Umbilical cord (tissue), 1 donor: ENCODE measurements at regions not wholly inside any gene's neighbourhood (a gene's known extent, or its start where the extent isn't known, plus 50 kb on each side); places are given as distances from the start of the nearest gene placed in this dataset.
"Not testable (repeated sequence)": the region's sequence is repeated elsewhere in the genome, so short reads cannot be mapped to it uniquely, and the experiment has no call there.

Source experiments
- DNase-seq: peaks from one replicate; pipeline ENCODE4 v3.0.0-alpha.2; 2015; ENCODE audit warnings: low spot score

DNA sequence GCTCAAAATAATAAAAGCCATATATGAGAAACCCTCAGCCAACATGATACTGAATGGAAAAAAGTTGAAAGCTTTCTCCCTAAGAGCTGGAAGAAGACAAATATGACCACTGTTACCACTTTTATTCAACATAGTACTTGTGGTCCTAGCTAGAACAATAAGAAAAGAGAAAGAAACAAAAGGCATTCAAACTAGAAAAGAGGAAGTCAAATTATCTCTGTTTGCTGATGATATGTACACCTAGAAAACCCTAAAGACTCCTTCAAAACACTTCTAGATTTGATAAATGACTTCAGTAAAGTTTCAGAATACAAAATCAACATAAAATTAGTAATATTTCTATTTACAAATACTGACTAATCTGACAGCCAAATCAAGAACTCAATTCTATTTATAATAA is 328.8 kb upstream of the GCFC2 start:
- no peak for DNase-seq

DNA sequence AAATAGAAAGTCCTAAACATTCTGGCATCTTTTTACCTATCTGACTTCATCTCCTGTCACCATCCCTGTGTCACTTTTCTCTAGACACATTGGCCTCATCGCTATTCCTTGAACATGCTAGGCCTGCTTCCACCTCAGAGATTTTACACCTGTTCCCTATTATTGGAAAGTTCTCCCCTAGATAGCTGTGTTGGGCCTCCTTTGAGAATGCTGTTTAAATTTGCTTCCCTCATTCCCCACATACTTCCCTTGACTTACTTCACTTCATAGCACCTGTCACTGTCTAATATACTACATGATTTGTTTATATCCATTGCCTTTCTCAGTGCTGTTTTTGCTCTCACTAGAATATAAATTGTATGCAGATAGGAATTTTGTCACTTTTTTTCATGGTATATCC is 317.0 kb upstream of the GCFC2 start:
- DNase-seq = no peak

DNA sequence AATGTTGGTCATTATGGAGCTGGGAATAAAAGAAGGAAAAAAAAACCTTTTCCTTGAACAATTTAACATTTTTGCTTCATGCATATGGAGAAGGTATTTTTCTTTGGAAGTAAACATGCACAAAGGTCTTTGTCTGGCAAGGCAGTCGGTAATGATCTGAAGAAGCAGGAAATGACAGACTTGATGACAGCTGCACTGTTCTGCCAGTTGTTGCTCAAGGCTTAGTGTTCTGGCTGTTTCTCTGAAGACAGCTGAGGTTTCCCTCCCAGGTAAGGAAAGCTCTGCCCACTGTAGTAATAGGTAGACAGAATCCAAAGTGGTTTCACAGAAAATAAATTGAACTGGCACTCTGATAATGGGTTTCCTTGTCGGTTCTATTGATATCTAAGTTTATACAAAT is 308.4 kb upstream of the GCFC2 start:
- DNase-seq = no peak

DNA sequence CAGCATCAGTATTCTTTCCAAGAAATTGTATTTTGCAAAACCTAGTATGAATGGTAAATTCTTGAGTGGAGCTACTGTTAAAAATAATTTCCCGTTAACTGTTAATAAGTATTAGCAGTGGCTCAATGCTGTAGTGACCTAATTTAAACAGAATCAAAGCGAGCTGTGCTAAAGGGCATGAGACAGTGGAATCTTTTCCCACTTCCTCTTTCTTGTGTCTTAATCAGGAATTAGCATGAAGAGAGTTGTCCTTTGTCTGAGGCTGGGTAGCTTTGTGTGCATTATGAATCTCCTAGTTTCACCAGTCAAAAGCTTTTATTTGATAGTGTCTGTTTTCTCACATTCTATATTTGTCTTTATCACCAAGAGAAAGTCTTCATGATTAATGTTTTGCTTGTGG is 298.8 kb upstream of the GCFC2 start:
- no peak for DNase-seq

DNA sequence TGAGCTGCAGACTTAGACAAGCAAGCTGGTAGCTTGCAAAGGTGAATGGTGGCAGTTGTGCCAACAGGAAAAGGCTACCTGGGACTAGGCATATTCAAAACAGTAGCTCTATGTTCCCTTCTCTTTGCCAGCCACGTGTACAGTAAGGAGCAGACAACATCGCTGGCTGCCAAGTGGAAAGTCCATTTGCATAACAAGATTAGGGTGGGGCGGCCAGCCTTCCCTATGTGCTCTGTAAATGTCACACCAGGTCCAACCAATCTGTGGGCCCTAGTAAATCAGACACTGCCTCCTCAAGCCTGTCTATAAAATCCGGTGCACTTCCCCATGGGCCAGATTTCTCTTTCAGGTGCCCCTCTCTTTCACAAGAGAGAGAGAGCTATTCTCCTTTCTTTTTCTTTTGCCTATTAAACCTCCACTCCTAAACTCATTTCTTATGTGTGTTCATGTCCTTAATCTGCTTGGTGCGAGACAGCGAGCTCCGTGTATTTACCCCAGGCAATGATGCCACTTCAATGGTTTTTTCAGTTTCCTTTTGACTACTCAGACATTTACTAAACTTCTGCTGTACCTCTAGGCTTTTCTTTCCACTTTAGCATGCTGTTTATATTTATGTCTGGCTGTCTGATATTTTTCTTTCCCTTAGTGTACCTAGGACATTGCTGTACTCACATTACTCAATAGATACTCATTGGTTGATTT is 297.4 kb upstream of the GCFC2 start:
- DNase-seq = no peak

DNA sequence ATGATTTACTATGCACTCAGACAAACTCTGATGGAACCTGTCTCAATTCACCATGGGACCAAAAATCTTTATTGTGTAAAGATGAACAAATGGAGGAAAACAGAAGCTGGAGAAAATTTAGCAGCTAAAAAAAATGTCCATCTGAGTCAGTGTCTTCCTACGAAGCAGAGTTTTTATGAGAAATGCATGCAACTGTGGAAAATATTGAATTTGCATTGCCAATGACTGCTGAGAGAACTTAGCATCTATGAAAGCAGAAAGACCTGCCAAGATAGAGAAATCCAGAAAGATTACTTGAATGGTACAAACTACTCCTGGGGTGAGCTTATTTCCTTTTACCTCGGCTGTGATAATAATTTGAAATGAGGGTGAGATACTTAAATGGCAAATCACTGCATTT is 289.7 kb upstream of the GCFC2 start:
- no peak for DNase-seq

DNA sequence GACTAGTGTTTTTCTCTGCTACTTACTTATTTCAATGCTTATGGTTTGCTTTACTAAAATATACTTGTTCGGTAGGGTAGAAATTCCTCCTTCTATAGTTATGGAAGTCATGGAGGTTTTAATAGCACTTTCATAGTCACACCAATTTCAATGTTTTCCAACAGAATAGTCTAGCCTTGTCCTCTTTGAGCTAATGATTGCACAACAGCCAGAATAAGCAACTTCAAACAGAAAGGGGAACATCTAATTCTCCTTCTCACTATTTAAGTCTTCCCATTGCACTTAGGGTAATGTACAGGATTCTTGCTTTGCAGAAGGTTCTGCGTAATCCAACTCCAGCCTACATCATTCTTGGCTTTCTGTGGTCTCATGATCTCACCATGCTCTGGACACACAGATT is 287.7 kb upstream of the GCFC2 start:
- no peak for DNase-seq

DNA sequence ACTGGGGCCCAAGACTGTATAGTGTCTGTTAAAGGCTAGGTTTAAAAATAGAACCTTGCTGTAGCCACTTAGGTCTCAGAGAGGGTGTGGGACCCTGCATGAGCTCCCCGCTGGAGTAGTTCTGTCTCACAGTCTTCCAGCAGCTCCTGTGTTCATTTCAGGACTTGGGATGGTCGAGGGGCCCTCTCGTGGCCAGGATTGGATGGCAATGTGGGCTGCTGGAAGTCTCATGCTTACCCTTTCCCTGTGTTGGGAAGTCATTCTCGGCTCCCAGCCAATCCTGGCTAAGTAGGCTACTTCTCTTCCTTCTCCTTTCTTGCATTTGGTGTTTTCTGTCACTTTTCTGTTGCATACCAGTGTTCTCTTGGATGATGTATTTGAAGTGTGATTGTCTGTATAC is 284.0 kb upstream of the GCFC2 start:
- no peak for DNase-seq

DNA sequence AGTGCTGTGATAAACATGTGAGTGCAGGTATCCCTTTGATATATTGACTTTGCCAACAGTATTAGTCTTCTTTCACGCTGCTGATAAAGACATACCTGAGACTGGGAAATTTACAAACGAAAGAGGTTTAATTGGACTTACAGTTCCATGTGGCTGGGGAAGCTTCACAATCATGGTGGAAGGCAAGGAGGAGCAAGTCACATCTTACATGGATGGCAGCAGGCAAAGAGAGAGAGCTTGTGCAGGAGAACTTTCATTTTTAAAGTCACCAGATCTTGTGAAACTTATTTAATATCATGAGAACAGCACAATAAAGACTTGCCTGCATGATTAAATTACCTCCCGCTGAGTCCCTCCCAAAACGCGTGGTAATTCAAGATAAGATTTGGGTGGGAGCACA is 277.9 kb upstream of the GCFC2 start:
- not testable (repeated sequence) for DNase-seq

DNA sequence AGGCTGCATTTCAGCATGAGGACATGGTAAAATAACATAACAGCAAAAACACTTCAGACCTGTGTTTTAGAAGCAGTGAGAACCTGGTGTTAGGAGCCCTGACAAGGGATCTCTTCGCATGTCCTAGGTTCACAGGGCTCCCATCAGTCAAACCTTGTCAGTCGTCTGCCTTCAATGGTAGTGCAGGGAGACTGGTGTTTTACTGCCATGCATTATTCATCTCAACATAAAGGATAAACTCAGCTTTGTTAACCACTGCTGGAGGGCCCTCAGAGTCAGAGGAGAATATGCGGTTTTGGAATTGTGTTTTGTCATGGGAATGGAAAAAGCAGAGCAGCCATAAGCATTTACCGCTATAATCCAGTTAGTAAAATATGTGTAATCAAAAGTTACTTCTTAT is 275.9 kb upstream of the GCFC2 start:
- DNase-seq = no peak

DNA sequence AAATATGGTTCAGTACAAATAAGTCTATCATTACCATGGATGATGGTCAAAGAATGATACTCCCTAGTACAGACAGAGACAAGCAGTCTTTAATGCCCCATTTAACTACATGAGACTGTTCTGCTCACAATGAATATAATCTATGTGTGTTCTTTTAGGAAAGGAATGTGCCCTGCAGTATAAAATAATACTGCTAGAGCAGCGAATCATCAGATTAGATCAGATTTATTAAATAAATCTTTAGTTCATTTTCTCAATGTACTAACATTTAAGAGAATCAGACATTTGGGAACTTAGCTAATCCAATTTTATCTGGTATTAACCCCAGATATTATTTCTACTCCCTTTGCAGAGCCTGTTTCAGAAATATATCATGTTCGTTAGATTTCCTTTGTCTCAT is 272.0 kb upstream of the GCFC2 start:
- DNase-seq = peak; percentile 39

DNA sequence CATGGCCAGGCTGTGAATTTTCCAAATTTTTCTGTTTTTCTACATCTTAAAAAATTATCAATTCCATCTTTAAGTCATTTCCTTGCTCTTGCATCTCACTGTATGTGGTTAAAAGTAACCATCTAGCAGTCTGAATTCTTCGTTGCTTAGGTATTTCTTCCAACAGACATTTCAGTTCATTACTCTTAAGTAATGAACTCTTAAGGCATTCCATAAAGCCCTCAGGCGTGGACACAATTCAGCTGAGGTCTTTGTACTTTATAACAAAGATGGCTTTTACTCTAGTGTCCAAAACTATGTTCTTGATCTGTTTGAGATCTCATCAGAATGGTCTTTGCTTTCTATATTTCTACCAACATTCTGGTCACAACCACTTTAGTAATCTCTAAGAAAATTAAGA is 253.9 kb upstream of the GCFC2 start:
- no peak for DNase-seq

DNA sequence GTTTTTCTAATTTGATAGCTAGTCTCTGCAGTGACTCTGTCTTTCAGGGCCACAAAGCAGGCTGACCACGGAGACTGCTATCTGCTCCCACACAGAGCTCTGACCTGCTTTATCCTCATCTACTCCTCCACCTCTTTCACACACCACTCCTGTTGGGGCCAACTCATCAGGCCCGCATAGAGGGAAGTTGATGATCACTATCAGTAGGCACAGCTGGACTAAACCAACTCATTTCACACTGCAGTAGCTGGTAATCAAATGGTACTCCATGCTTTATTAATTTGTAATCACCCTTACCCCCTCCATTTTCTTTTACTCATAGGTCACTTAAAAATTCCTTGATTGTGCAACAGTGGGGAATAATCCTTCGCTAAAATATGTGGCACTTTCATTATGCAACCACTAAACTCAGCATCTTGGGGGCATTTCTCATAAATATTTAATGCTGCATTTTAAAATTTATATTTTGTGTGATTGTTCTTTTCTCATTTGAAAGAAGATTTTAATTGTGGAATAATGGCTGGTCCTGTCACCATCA is 249.8 kb upstream of the GCFC2 start:
- DNase-seq = no peak

DNA sequence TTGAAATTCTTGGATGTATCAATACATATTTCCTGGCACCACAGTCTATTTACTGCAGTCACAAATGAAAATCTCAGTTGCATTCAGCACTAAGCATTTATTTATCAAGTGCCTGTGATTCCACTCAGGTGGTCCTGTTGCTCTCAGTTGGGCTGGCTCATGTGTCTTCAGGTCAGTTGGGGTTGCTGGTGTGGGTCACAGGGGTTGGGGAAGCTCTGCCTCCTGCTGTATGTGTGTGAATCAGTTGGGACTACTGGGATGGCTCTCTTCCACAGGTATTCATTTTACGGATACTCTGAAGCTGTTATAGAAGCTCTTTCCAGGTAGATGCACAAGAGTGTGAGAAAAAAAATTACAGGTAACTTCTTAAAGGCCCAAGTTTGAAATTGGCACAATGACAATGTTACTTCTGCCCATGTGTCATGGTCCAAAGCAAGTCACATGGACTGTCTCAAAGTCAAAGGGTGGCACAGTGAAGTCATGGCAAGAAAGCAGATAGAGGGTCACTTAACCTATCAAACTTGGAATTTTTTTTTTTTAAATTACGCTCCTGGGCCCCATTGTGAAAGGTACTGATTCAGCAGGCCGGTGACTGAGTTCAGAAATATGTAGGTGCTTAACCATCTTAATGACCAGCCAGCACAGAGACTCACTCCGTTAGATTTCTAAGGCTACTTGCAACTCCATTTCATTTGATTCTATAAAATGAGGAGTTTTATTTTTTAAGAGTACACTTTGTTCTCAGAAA is 249.2 kb upstream of the GCFC2 start:
- no peak for DNase-seq

DNA sequence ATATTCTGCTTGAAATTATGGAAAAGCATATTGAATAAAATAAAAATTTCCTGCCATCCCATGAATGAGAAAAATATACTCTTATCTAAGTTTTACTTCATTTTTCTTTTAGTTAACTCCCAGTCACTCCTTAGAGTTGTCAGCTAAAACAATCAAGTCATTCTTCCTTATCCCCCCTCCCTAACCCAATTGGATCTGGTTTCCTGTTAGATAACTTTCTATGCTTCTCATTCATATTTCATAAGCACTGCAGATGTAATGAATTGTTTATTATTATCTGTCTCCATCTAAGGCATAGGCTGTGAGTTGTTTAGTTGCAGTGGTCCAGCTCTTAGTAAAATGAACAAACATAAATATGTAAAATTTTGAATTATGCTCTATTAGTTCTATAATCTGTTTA is 244.0 kb upstream of the GCFC2 start:
- DNase-seq = no peak

DNA sequence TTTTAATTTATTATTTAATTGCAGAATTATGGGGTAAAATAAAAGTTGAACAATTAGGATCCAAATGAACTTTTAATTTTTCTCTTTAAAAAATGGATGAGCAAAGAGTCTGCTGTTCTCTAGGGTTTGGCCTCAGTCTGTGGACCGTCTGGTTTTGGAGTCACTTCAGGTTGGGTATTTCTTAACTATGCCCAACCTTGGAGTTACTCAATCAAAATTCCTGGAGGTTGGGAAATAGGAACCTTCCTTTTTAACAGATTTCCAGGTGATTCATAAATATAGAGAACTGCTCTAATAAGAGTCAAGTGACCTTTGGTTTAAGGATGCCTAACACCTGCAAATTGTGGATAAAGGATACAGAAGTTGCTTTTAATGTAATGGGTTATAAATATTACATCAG is 241.5 kb upstream of the GCFC2 start:
- DNase-seq = no peak

DNA sequence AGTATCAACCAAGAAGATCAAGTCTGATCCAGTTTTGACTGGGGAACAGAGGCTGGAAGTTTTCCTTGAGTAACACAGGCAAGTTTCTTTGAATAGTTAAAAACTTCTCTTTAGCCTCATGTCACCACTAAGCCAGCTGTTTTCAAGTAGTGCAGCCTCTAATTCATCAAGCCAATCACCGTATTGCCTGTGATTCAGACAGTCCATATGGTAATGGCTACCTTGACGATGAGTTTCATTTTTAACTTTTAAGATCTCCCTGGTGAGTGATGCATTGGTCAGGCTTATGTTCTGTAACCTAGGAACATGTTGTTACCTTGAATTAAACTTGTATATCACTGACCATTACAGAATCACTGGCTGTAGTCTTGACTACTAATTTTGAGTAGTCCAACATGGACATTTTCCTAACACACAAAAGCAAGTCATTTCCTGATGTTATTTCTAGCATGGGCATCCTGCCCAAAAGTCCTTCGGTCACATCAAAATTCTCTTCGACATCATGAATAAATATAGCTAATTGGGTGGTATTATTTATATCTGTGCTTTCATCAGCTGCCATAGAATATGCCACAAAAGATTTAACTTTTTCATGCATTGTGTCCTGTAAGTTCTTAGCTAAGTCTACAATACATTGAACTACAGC is 238.8 kb upstream of the GCFC2 start:
- DNase-seq = no peak

DNA sequence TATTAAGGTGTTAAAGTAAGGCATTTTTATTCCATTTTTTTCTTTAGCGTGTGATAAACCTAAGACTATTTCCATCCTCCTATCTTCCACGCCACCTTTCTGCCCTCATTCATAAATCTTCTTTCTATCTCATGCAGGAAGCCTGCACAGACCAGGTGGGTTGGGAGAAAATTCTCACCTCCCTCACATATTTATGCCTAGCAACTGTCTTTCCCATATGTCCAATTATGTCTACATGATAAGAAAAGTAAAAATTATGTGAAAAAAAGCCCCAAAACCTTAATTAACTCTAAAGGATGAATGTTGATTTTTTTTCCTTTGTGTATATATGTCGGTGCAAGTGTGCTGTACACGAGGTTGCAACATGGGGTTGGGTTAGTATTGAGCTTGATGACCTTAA is 225.6 kb upstream of the GCFC2 start:
- DNase-seq = no peak

DNA sequence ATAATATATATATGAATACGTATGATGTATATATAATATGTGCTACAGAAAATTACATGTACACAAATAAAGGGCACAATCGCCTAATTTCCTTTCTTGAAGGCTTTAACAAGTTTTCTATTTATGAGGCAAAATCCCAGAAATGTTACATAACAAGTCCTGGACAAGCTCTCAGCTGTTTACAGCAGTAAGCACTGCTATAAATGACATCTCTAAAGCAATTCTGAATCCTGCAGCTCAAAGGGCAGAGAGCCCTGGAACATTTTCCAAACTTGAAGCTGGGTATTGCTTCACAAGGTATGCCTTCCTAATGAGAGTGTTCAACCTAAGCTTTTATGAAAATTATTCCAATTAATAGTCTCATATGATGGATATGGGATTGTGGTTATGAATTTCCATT is 222.3 kb upstream of the GCFC2 start:
- peak; percentile 76 for DNase-seq

DNA sequence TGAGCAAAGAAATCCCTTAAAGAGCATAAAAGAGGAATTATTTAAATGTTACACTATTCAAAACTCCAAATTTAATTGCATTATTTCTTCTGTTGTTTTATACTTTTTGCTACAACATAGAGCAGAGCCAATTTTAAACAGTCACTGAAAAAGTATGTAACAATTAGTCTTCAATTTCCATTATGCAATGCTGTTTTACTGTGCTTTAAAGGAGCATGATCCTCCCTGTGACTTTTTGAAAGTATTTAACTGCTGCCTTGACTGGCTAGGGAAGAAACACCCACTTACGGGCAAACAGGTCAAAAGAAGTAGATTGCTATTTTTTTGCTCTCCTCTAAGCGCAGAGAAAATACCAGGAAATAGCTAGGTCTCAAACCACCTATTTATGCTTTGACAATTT is 217.4 kb upstream of the GCFC2 start:
- DNase-seq = peak; percentile 59

DNA sequence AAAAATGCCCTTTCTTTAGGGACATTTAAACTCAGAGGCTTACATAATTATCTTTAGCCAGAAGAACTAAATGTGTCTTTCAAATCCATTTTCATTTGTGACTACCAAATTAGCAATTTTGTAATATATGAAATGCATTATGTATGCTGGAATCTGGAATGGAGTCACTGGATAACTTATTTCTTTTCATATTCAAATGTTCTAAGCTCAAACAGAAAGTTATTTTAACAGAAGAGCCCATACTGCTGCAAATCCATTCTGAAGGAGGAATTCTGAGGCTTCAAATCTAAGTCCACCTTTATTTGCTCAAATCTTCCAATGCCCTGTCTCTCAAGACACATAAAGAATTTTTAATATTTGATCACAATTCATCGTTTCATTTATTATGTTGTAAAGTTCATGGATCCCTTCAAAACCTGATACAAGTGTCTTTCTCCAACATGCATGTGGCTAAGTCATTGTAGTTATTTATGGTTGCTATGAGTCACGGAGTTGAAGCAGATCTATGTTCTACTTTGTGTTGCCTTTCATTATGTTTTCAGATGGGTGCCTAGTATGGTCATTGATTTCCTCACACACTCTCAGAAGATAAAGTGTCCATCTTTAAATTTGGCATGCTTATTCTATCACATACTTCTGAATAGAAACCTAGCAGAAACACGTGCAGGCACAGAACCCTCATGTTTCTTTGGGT is 214.8 kb upstream of the GCFC2 start:
- no peak for DNase-seq

DNA sequence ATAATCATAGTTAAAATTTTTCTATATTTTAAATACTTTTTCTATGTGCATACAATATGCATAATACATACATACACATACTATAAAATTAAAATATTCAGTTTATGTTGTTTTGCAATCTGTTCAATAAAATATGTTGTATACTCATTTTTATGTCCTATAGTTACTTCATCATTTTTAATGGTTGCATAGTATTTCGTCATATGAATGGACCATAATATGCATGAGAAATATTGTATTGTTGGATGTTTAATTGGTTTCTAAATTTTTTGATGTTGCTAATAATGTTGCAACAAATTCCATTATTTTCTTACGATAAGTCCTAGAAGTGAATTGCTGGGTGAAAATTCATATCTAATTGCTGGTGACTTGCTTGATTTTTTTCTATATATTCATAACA is 211.5 kb upstream of the GCFC2 start:
- DNase-seq = no peak
